Activated CD8-positive, alpha-beta memory T cell treated with anti-CD3 and anti-CD28 coated beads for 1 hour (primary cell): ENCODE measurements at regions not wholly inside any gene's neighbourhood (a gene's known extent, or its start where the extent isn't known, plus 50 kb on each side); places are given as distances from the start of the nearest gene placed in this dataset.
A peak's percentile ranks its signal among the peaks of the same experiment; 100 is the strongest.

ENCODE experiments used
- DNase-seq, 2 donors: peaks; one replicate each; pipeline ENCODE4 v3.0.0-alpha.2; 2020; ENCODE audit warnings: low read depth in 1 of 2; ENCODE audit errors: extremely low read depth in 1 of 2

DNA sequence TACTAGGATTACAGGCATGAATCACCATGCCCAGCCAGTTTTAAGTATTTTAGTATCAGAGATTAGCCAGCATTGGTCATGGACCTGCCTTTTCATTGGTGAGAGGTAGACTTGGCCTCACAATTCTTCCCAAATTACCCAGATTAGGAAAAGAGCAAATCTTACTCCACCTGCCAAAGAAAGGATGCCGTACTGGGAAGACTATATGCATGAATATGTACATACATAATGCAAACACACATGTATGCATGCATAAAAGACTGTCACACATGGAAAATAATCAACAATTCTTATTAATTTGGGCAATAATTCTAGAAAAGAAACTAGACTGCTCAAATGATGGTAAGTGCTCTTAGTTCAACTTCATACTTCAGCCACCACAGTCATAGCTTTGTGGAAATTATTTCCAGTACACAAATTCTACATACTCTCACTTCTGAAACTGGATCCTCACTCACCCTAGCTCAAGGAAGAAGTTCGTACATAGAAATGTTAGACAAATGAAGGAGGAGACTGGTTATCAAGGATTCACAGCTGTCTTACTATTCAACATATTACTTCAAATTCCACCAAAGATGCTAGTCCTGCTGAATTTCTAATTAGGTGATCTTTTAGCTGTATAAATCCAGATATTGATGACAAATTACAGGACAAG is 73.7 kb downstream of the MINAR2 start:
- no peak for DNase-seq

DNA sequence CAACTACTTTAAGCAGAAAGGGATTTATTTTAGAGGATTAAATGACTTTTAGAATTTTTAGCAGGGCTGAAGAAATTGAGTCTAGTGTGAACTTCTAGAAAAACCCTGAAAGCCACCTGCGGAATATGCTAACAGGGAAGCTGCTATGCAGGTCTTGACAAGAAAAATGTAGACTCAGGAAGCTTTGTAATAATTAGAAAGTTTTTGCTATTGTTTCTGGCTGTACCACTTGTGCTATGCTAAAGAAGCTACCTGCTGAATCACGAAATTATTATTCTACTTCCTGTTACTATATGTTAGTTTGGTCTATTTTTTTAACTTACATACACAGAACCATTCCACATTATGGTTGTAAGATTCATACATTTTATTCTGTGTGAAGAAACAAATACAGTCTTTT is 74.0 kb upstream of the CHSY3 start:
- no peak for DNase-seq

DNA sequence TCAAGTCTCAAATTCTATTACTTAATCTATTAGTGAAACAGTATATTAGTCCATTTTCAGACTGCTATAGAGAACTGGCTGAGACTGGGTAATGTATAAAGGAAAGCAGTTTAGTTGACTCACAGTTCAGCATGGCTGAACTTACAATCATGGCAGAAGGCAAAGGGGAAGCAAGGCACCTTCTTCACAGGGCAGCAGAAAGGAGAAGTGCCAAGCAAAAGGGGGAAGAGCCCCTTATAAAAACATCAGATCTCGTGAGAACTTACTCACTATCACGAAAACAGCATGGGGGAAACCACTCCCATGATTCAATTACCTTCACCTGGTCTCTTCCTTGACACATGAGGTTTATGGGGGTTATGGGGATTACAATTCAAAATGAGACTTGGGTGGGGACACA is 67.9 kb upstream of the CHSY3 start:
- no peak for DNase-seq

DNA sequence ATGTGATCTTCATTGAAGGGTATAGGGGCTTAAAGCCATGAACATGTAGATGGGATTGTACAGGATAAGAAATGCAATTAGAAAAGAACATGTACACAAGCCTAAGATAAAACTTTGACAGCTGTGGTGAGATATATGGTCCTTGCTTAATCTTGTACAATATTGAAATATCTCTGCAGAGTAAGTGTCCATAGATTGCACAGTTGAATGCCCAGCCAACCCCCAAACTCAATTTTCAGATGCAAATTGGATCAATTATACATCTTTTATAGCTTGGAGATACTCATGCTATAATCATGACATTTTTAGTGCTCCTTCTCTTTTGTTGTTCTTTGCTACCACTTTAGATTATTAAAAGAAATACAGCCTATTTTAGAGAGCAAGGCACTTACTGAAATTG is 59.5 kb upstream of the CHSY3 start:
- DNase-seq: no peak

DNA sequence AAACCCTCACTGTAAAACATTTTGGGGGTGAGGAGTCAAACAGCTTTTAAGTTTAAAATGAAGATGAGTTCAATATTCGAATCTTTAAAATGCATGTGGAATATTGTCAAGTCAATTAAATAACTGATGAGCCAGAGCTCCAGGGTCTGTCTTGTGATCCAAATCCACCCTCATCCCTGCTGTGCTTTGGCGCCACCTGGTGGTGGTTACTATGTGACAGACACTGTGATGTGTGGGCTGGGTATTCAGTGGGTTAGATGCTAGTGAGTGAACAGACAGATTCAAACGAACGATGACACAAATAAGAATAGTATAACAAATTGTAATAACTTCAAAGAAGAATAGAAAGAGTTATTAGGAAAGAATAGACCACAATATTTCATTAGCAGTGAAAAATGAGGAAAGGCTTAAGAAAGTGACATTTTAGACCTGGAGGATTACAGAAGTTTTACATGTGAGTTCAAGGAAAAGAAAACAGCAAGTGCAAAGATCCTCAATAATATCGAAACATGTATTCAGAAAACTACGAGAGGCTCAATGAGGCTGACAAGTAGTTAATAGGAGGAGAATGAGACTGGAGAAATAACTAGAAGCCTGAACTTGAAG is 51.4 kb upstream of the CHSY3 start:
- DNase-seq: peak; percentile 9 to 46

- no peak for DNase-seq
Measured at GRCh38 chr5:129853588-129853987, 50.7 kb upstream of the CHSY3 start.
